HG02973 (cell line): ENCODE measurements at regions not wholly inside any gene's neighbourhood (a gene's known extent, or its start where the extent isn't known, plus 50 kb on each side); places are given as distances from the start of the nearest gene placed in this dataset.
"Not testable (repeated sequence)": the region's sequence is repeated elsewhere in the genome, so short reads cannot be mapped to it uniquely, and the experiment has no call there.

ENCODE experiments used
- ATAC-seq: cut with Tn5 transposase; IDR thresholded peaks from one replicate; pipeline ENCODE4 v1.9.1; 2021; ENCODE audit warnings: moderate library complexity; ENCODE audit not compliant: unreplicated experiment

DNA sequence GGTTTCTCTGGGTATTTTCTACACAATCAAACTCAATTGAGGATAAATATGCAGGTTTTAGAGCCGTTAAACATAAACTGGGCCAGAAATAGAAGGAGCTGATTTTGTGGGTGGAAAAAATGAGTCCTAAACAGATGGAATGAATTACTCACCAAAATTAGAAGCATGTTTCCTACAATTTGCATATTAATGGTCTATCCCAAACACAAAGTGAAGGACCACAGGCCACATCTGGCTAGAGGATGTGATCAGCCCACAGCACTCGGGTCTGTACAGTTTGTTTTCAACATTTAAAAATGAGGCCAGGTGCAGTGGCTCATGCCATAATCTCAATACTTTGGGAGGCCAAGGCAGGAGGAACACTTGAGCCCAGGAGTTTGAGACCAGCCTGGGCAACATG is 296.3 kb downstream of the PREX1 start:
- no peak for ATAC-seq

DNA sequence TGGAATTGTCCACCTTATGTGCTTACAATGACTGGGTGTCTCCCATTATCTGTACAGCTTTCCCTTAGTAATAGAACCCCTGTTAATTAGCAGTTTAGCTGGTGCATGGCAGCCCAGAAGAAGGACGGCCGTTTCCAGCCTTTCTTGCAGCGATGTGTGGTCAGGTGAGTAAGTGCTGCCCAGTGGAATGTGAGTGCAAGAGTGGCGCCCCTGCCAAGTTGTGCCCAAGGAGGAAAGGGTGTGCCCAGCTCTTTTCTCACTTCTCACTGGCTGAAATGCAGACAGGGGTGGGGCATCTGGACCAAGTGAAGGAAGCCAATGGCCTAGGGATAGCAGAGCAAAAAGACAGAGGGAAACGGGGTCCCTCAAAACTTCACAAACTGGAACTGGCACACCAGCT is 296.8 kb downstream of the PREX1 start:
- no peak for ATAC-seq

DNA sequence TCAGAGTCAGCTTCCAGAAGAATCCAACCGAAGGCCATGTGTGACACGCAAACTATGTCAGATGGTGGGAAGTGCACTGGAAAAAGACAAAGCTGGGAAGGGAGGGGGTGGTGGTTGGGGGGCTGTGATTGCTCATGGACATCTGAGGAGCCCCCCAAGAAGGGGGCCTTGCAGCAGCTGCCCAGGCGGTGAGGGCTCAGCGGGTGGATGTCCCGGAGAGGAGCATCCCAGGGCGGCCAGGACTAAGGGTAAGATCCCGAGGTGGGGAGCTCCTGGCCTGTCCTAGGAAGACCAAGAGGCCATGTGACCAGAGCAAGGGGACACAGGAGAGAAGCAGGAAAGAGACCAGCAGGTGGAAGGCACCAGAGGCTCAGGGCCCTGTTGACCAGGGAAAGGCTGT is 299.5 kb downstream of the PREX1 start:
- no peak for ATAC-seq

DNA sequence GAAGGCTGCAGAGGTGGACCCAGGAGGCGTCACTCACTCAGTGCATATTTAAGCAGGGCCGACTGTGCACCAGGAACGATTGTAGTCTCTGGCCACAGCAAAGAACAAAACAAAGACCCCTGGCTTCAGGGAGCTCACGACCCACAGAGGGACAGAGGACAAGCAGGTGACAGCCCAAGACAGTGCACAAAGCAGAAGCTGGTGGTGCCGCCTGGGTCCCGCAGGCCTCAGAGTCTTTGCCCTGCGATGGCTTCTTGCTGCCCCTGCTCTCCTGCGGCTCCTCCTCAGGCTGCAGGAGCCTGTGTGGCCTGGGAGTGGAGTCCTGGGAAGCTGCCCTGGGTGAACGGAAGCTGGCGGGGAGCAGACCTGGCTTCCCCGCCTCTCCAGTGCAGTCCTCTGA is 300.0 kb downstream of the PREX1 start:
- no peak for ATAC-seq

DNA sequence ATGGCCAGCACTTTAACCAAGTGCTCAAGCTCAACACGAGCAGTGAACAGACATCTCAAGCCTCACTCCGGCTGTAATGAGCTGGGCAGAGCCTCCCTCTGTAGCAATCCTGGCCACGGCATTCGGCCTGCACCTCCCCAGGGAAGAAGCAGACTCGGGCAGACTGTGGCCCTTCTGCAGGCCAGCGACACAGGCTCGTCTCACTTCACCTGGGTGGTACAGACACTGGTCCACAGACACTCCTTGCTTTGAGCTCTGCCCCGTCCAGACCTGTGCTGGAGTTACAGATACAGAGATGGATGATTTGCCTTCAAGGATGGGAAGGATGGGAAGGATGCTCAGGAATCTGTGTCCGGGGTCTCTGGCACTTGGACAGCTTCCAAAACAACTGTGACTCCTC is 300.9 kb downstream of the PREX1 start:
- no peak for ATAC-seq

DNA sequence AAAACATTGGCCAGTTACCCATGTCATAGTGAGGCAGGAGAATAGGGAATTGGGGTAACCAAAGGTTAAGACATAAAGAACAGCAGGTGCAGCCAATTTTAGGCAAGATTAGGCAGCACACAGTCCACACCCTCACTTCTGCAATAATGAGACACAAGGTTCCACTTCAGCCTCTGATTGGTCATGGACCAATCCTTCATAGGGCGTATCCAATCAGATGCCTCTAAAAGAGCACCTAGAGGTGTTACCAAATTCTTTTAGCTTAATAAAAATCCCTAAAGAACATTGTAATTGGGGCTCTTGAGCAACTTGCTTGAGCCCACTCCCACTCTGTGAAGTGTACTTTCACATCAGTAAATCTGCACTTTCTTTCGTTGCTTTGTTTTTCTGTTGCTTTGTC is 302.4 kb downstream of the PREX1 start:
- ATAC-seq = no peak

DNA sequence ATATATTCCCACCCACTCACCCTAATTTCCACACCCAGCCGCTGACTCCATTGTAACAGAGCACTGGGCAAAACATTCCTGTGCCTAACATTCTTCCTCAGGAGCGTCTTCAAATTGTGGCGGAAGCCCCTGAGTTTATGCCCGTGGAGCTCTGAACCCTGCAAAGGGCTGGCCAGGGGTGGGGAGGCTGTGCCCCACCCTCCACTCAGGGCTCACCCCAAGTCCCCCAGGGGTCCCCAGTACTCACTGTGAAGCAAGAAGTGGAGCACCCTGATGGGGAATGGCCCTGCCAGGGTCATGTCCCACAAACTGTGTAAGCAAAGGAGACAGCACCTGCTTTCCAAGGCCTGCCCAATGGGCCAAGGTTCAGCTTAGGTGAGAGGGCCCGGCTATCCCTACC is 303.2 kb downstream of the PREX1 start:
- ATAC-seq = no peak

DNA sequence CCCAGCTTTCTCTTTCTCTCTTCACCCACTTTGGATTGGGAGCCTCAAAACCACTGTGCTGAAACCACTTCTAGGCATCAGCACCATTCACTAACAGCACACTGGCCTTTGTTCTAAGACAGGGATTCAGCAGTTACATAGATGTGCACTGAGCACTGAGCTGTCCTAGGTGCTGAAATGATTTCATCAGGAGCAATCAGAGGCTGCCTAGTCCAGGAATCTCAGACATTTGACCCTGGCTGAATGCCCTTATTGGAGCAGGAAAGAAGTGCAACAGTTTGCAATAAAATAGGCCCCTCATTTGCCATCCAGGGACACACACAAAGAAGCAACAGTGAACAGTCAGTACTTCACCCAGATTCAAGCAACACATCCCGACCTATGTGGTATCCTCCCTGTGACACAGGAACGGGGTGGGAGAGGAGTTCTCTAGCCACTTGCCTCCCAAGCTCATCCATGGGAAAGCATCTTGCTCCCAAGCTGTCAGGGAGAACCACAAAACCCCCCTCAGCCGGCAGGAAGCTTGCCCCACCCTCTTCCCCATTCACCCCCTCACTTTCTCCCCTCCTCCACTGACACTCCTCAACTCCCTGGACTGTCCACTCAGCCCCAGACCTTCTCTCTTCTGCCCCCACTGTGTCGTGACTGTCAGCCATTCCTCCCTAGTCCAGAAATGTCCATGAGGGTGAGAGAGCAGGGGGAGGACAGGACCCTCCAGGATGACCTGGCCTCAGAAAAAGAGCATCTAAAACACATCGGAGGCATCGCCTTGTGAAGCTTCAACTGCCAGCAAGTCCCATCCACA is 304.4 kb downstream of the PREX1 start:
- no peak for ATAC-seq

DNA sequence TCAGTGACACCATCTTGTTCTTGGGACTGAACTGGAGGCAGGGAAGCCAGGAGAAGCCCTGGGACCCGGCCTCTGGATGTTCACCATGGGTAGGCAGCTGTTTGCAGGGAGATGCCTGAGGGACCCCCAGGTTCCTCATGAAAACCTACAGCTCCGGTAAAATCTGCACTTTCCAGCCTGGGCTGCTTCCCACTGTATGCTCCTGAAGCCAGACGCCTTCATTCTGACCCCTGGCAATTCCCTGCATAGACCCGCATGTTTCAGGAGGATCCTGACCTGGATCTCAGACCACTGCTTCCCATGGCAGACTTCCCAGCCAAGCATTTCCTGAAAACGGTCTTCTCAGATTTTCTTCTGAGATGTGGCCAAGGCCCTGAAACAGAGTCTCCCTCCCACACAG is 306.7 kb downstream of the PREX1 start:
- ATAC-seq = no peak

DNA sequence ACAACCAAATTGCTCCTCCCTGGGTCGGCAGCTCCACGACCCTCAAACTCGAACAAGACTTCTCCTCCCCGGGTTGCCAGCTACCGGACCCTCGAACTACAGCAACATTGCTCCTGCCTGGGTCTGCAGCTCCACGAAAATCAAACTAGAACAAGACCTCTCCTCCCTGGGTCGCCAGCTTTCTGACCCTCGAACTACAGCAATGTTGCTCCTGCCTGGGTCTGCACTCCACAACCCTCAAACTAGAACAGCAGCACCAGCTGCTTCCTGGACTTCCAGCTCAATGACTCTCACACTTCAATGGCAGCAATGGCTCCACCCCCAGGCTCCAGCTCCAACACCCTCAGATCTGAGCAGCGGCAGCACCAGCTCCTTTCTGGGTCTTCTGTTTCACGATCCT is 311.6 kb downstream of the PREX1 start:
- not testable (repeated sequence) for ATAC-seq

DNA sequence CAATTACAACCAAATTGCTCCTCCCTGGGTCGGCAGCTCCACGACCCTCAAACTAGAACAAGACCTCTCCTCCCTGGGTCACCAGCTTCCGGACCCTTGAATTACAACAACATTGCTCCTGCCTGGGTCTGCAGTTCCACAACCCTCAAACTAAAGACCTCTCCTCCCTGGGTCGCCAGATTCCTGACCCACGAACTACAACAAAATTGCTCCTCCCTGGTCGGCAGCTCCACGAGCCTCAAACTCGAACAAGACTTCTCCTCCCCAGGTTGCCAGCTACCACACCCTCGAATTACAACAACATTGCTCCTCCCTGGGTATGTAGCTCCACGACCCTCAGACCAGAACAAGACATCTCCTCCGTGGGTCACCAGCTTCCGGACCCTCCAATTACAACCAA is 313.2 kb downstream of the PREX1 start:
- ATAC-seq = not testable (repeated sequence)

DNA sequence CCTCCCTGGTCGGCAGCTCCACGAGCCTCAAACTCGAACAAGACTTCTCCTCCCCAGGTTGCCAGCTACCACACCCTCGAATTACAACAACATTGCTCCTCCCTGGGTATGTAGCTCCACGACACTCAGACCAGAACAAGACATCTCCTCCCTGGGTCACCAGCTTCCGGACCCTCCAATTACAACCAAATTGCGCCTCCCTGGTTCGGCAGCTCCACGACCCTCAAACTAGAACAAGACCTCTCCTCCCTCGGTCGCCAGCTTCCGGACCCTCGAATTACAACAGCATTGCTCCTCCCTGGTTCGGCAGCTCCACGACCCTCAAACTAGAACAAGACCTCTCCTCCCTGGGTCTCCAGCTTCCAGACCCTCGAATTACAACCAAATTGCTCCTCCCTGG is 315.3 kb downstream of the PREX1 start:
- ATAC-seq = not testable (repeated sequence)

DNA sequence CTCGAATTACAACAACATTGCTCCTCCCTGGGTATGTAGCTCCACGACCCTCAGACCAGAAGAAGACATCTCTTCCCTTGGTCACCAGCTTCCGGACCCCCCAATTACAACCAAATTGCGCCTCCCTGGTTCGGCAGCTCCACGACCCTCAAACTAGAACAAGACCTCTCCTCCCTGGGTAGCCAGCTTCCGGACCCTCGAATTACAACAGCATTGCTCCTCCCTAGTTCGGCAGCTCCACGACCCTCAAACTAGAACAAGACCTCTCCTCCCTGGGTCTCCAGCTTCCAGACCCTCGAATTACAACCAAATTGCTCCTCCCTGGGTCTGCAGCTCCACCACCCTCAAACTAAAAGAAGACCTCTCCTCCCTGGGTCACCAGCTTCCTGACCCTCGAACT is 322.7 kb downstream of the PREX1 start:
- not testable (repeated sequence) for ATAC-seq

DNA sequence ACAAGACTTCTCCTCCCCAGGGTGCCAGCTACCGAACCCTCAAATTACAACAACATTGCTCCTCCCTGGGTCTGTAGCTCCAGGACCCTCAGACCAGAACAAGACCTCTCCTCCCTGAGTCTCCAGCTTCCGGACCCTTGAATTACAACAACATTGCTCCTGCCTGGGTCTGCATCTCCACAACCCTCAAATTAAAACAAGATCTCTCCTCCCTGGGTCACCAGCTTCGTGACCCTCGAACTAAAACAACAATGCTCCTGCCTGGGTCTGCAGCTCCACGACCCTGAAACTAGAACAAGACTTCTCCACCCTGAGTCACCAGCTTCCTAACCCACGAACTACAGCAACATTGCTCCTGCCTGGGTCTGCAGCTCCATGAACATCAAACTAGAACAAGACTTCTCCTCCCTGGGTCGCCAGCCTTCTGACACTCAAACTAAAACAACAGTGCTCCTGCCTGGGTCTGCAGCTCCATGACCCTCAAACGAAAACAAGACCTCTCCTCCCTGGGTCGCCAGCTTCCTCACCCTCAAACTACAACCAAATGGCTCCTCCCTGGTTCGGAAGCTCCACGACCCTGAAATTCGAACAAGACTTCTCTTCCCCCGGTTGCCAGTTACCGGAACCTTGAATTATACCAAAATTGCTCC is 324.5 kb downstream of the PREX1 start:
- ATAC-seq = no peak

DNA sequence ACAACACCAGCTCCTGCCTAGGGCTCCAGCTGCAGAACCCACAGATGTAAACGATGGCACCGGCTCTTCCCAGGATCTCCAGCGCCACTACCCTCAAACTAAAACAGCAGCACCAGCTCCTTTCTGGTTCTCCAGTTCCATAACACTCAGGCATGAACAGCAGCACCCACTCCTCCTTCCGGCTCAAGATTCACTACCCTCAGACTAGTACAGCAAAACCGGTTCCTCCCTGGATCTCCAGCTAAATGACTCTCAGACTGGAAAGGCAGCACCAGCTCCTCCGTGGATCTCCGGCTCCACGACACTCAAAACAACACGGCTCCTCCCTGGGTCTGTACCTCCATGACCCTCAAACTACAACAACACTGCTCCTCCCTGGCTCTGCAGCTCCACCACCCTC is 325.0 kb downstream of the PREX1 start:
- no peak for ATAC-seq

DNA sequence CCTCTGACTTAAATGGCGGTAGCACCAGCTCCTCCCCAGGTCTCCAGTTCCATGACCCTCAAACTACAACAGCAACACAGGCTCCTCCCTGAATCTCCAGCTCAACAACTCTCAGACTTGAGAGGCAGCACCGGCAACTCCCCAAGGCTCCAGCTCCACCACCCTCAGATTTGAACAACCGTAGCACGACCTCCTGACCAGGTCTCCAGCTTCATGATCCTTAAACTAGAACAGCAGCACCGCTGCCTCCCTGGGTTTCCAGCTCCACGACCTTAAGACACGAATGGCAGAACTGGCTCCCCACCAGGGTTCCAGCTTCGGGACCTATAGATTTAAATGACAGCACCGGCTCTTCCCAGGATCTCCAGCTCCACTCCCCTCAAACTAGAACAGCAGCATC is 325.8 kb downstream of the PREX1 start:
- no peak for ATAC-seq

DNA sequence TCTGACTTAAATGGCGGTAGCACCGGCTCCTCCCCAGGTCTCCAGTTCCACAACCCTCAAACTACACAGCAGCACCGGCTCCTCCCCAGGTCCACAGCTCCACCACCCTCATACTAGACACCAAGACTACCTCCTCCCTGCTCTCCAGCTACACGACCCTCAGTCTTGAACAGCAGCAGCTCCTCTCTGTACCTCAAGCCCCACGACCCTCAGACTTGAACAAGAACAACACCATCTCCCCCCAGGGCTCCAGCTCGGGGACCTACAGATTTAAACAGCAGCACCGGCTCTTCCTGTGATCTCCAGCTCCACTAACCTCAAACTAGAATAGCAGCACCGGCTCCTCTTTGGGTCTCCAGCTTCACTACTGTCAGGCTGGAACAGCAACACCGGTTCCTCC is 326.9 kb downstream of the PREX1 start:
- not testable (repeated sequence) for ATAC-seq

DNA sequence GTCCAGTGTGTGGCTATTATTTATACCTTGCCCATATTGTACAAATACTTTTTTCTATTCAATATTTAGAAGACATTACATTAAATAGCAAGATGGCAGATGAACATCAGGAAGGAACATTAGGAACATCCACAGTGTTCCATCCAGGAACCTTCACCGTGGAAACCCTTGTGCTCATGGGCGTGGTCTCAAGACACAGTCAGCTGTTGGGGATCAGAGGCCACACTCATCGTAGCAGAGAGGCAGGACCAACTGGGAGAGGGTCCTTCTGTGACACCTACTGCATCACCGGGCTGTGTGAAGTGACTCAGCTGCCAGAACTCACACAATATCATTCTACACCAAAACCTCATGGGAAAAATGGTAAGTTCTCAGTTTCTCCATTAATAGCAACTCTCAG is 328.9 kb downstream of the PREX1 start:
- ATAC-seq = not testable (repeated sequence)

DNA sequence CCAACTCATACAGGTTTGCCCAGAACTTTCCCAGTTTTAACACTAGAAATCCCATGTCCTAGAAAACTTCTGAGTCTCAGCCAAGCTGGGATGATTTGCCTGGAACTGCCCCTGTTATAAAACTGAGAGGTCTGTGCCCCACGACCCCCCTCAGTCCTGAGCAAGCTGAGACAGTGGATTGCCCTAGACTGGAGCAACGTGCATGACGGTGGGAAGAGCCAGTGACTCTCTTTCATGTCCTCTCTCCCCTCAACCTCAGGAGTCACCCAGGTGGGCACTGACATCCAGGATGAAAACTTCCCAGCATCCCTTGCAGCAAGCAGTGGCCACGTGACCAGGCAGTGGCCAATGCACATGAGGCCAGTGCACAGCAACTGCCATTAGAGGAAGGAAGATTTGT is 329.7 kb downstream of the PREX1 start:
- not testable (repeated sequence) for ATAC-seq

DNA sequence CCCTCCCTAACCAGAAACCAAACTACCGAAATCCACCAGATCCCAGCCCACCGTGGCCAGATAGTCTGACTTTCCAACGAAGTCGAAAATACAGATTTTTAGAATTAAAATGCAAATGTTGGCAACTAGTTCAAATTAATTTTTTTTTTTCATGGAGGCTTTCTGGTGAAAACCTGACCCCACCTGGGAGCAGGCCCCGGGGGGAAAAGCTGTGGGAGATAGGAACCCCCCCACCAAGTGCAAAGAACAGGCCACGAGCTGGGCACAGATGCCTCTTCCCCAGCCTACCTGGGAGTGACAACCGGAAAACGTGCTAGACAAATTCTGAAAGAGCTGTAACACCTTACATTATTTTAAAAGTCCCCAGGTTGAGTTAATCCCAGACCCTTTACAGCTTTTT is 333.8 kb downstream of the PREX1 start:
- no peak for ATAC-seq

DNA sequence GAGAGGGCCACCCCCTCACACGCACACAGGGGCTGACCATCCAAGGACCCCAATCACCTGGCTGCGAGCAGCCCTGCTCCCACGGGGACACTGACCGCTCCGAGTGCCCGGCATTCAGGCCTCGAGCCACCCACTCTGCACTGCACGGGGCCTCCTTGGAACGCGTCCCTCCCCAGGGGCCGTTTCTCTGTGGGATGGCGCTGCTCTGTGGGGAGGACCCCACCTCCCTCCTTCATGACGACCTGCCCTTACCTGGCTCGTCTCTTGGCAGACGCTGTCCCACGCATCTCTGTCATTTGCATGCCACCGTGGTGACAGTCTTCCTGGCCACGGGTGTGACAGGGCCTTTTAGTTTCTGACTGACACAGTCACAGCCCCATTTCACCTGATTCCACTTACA is 334.5 kb downstream of the PREX1 start:
- not testable (repeated sequence) for ATAC-seq

DNA sequence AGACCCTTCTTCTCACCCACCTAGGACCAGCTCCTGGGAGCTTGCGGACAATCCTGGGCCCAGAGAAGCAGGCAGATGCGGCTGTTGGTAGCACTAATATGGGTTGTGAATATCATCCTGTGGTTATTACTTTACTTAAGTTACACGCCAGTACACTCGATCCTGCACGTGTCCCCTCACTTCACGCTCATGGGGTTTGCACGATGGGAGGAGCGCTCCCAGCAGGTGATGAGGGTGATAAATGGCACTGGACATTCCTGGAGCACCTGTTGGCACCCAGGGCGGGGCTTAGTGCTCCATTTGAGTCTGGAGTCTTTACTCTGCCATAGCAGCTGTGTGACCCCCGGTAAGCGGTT is 335.1 kb downstream of the PREX1 start:
- ATAC-seq = no peak
